CD4-positive, alpha-beta memory T cell (primary cell): ENCODE measurements at regions not wholly inside any gene's neighbourhood (a gene's known extent, or its start where the extent isn't known, plus 50 kb on each side); places are given as distances from the start of the nearest gene placed in this dataset.
"Not testable (repeated sequence)": the region's sequence is repeated elsewhere in the genome, so short reads cannot be mapped to it uniquely, and the experiment has no call there.

Experiments
- CTCF ChIA-PET: fragments of 350-600 bp; sonication (Branson Sonifier 250); formaldehyde crosslinking; loops from one replicate; lab custom pipeline; 2021; ENCODE audit warnings: inconsistent platforms; ENCODE audit not compliant: partially characterized antibody; lab: Charles Lee
- POLR2A ChIA-PET: fragments of 350-600 bp; sonication (Branson Sonifier 250); formaldehyde crosslinking; loops from one replicate; lab custom pipeline; 2021; ENCODE audit not compliant: partially characterized antibody; lab: Charles Lee
- DNase-seq, 5 donors: peaks; one replicate each; pipeline versions ENCODE4 v3.0.0 to v3.0.0-alpha.2; 2020 to 2022; ENCODE audit warnings: mixed read lengths in 1 of 5
- H3K27ac ChIP-seq: one replicate; pipeline ENCODE4 v1.7.0; 2013; ENCODE audit warnings: low read depth, low read length
- H3K27me3 ChIP-seq: 2 replicates; pipeline ENCODE4 v1.7.0; 2013; ENCODE audit warnings: mild to moderate bottlenecking, low read length, moderate library complexity; ENCODE audit not compliant: insufficient read depth
- H3K36me3 ChIP-seq: 2 replicates; pipeline ENCODE4 v1.7.0; 2013; ENCODE audit warnings: mild to moderate bottlenecking, low read length, moderate library complexity; ENCODE audit not compliant: insufficient read depth
- H3K4me1 ChIP-seq: 2 replicates; pipeline ENCODE4 v1.7.0; 2013; ENCODE audit warnings: mild to moderate bottlenecking, low read length, moderate library complexity; ENCODE audit not compliant: insufficient read depth
- H3K4me3 ChIP-seq, 2 donors: one replicate each; pipeline ENCODE4 v1.7.0; 2013; ENCODE audit warnings: low read length in 2 of 2, mild to moderate bottlenecking in 1 of 2
- H3K9me3 ChIP-seq, 2 donors: one replicate each; pipeline ENCODE4 v1.7.0; 2013; ENCODE audit warnings: low read length in 2 of 2, control low read depth in 1 of 2; ENCODE audit not compliant: control insufficient read depth in 1 of 2
- H3K27ac Mint-ChIP-seq, 7 donors: one replicate each; pipeline ENCODE4 v1.8.0; 2020 to 2021; ENCODE audit warnings: mixed read lengths in 7 of 7, mild to moderate bottlenecking in 6 of 7, inconsistent platforms in 3 of 7, moderate library complexity in 3 of 7
- H3K27me3 Mint-ChIP-seq, 2 donors: one replicate each; pipeline ENCODE4 v1.8.0; 2020 to 2021; ENCODE audit warnings: mixed read lengths in 2 of 2
- H3K36me3 Mint-ChIP-seq, 2 donors: one replicate each; pipeline ENCODE4 v1.8.0; 2020 to 2021; ENCODE audit warnings: mixed read lengths in 2 of 2, inconsistent platforms in 1 of 2, mild to moderate bottlenecking in 1 of 2
- H3K4me1 Mint-ChIP-seq, 4 donors: one replicate each; pipeline ENCODE4 v1.8.0; 2020 to 2021; ENCODE audit warnings: mixed read lengths in 4 of 4, mild to moderate bottlenecking in 1 of 4
- H3K4me3 Mint-ChIP-seq, 8 donors: one replicate each; pipeline ENCODE4 v1.8.0; 2020 to 2021; ENCODE audit warnings: mixed read lengths in 8 of 8, mild to moderate bottlenecking in 7 of 8, moderate library complexity in 6 of 8, inconsistent platforms in 3 of 8
- H3K9me3 Mint-ChIP-seq, 8 donors: one replicate each; pipeline ENCODE4 v1.8.0; 2020 to 2021; ENCODE audit warnings: mixed read lengths in 8 of 8, mild to moderate bottlenecking in 5 of 8, inconsistent platforms in 3 of 8, moderate library complexity in 1 of 8
- intact Hi-C: fragments of 100-400 bp; cut with micrococcal nuclease; formaldehyde crosslinking; loops from one replicate; pipeline ENCODE4 v1.15.1; 2023

DNA sequence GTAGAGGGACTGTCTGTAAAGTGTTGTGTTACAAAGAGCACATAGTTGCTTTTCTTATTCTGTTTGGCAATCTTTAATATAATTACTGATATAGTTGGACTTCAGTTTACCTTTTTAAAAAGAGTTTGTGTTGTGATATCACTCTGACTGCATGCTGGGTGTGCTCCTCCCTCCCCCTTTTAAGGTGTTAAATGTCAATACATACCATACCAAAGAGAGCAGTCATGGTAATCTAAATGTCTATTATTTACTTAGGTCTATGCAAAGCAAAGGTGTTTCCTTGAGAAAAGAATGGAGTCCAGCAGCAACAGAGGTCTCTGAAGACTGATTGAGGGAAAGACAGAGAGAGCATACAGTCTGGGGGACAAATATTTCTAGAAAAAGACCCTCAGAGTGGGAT, 275.1 kb upstream of the NRP1 start:
- Mint-ChIP-seq H3K4me1 (peaks cover 5 to 7% (median 7%) of the 10 kb centered on the region in 4 donors), H3K27me3 (peaks cover 0 to 5% of the 10 kb centered on the region in 2 donors), H3K27ac (no peak overlapping the region), H3K36me3 (peaks cover 2 to 11% of the 10 kb centered on the region in 2 donors), H3K9me3 (peaks cover 5 to 30% (median 23%) of the 10 kb centered on the region in 8 donors), H3K4me3 (no peak overlapping the region)
- intact Hi-C loops = no loop called here
- ChIA-PET CTCF (no interaction called here), POLR2A (no interaction called here)
- no peak overlapping the region for H3K27ac ChIP-seq
- no peak overlapping the region for H3K4me3 ChIP-seq
- no peaks in the 10 kb centered on the region for H3K36me3 ChIP-seq
- no peaks in the 10 kb centered on the region for H3K27me3 ChIP-seq
- DNase-seq = no peak
- H3K4me1 ChIP-seq = no peaks in the 10 kb centered on the region
- H3K9me3 ChIP-seq = no peaks in the 10 kb centered on the region

DNA sequence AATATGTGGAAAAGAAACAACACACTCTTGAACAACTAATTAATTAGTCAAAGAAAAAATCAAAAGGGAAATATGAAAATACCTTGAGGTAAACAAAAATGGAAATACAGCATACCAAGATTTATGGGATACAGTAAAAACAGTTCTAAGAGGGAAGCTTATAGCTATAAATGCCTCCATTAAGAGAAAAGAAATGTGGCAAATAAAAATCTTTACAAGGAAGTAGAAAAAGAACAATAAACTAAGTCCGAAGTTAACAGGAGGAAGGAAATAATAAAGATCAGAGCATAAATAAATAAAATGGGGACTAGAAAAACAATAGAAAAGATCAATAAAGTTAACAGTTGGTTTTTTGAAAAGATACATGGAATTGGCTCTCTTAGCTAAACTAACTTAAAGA, 267.8 kb upstream of the NRP1 start:
- no peak for DNase-seq
- no peak overlapping the region for H3K4me3 Mint-ChIP-seq
- H3K4me1 ChIP-seq = no peaks in the 10 kb centered on the region
- peaks cover 3 to 6% of the 10 kb centered on the region in 2 donors for H3K27me3 Mint-ChIP-seq
- no peaks in the 10 kb centered on the region for H3K36me3 Mint-ChIP-seq
- no peaks in the 10 kb centered on the region for H3K4me1 Mint-ChIP-seq
- peaks cover 0 to 23% (median 13%) of the 10 kb centered on the region in 8 donors for H3K9me3 Mint-ChIP-seq
- intact Hi-C loops = no loop called here
- H3K9me3 ChIP-seq = no peaks in the 10 kb centered on the region
- no peaks in the 10 kb centered on the region for H3K36me3 ChIP-seq
- ChIA-PET POLR2A (no interaction called here), CTCF (no interaction called here)
- H3K27ac Mint-ChIP-seq = no peak overlapping the region
- H3K27ac ChIP-seq = no peak overlapping the region
- H3K27me3 ChIP-seq = no peaks in the 10 kb centered on the region
- no peak overlapping the region for H3K4me3 ChIP-seq

DNA sequence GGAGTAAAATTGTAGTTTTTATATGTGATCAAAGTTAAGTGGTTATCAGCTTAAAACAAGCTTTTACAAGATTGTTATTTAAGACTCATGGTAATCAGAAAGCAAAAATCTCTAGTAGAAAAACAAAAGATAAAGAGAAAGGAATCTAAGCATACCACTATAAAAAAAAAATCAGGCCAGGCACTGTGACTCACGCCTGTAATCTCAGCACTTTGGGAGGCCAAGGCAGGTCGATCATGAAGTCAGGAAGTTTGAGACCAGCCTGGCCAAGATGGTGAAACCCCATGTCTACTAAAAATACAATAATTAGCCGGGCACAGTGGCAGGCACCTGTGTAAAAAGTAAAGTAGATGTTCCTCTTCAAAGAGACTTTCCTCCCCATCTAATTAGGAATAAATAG, 265.9 kb upstream of the NRP1 start:
- Histone ChIP-seq H3K27ac (no peak overlapping the region), H3K27me3 (no peaks in the 10 kb centered on the region), H3K4me1 (no peaks in the 10 kb centered on the region), H3K9me3 (no peaks in the 10 kb centered on the region), H3K4me3 (no peak overlapping the region), H3K36me3 (no peaks in the 10 kb centered on the region)
- no peaks in the 10 kb centered on the region for H3K36me3 Mint-ChIP-seq
- ChIA-PET POLR2A (no interaction called here), CTCF (no interaction called here)
- intact Hi-C loops = no loop called here
- no peak overlapping the region for H3K4me3 Mint-ChIP-seq
- peaks cover 3 to 10% of the 10 kb centered on the region in 2 donors for H3K27me3 Mint-ChIP-seq
- no peak overlapping the region for H3K27ac Mint-ChIP-seq
- H3K4me1 Mint-ChIP-seq = no peaks in the 10 kb centered on the region
- DNase-seq = no peak
- peaks cover 0 to 23% (median 13%) of the 10 kb centered on the region in 8 donors for H3K9me3 Mint-ChIP-seq

GRCh38 chr10:33596422-33596821, 262.0 kb upstream of the NRP1 start:
- no peaks in the 10 kb centered on the region for H3K4me1 Mint-ChIP-seq
- intact Hi-C loops = no loop called here
- no peaks in the 10 kb centered on the region for H3K27me3 ChIP-seq
- POLR2A ChIA-PET = no interaction called here
- no peak overlapping the region for H3K27ac ChIP-seq
- no peaks in the 10 kb centered on the region for H3K36me3 Mint-ChIP-seq
- no peak for DNase-seq
- CTCF ChIA-PET = interaction anchor here (1.3 kb wide), 1 partner anchor 15 kb away, joined by 3 read pairs; no protein-coding TSS in a partner anchor
- no peak overlapping the region for H3K4me3 Mint-ChIP-seq
- no peaks in the 10 kb centered on the region for H3K36me3 ChIP-seq
- no peaks in the 10 kb centered on the region for H3K4me1 ChIP-seq
- no peak overlapping the region for H3K27ac Mint-ChIP-seq
- peaks cover 0 to 23% (median 13%) of the 10 kb centered on the region in 8 donors for H3K9me3 Mint-ChIP-seq
- no peak overlapping the region for H3K4me3 ChIP-seq
- no peaks in the 10 kb centered on the region for H3K9me3 ChIP-seq
- H3K27me3 Mint-ChIP-seq = peaks cover 10 to 14% of the 10 kb centered on the region in 2 donors

- intact Hi-C loops = no loop called here
- no peak overlapping the region for H3K4me3 Mint-ChIP-seq
- Histone ChIP-seq H3K36me3 (no peaks in the 10 kb centered on the region), H3K4me3 (no peak overlapping the region), H3K27ac (no peak overlapping the region), H3K27me3 (no peaks in the 10 kb centered on the region), H3K9me3 (no peaks in the 10 kb centered on the region), H3K4me1 (no peaks in the 10 kb centered on the region)
- no peak for DNase-seq
- ChIA-PET CTCF (no interaction called here), POLR2A (no interaction called here)
- H3K27ac Mint-ChIP-seq = no peak overlapping the region
- H3K36me3 Mint-ChIP-seq = no peaks in the 10 kb centered on the region
- H3K4me1 Mint-ChIP-seq = no peaks in the 10 kb centered on the region
- peaks cover 10 to 14% of the 10 kb centered on the region in 2 donors for H3K27me3 Mint-ChIP-seq
- H3K9me3 Mint-ChIP-seq = peaks cover 0 to 14% (median 7%) of the 10 kb centered on the region in 8 donors
Measured at GRCh38 chr10:33594475-33594874, 260.0 kb upstream of the NRP1 start.

- ChIA-PET CTCF (interaction anchor here (0.7 kb wide), 1 partner anchor 96 kb away, joined by 3 read pairs; no protein-coding TSS in a partner anchor), POLR2A (no interaction called here)
- no peaks in the 10 kb centered on the region for H3K4me1 Mint-ChIP-seq
- H3K4me3 ChIP-seq = no peak overlapping the region
- H3K4me3 Mint-ChIP-seq = no peak overlapping the region
- H3K9me3 Mint-ChIP-seq = peaks cover 0 to 6% (median 0%) of the 10 kb centered on the region in 8 donors
- no peaks in the 10 kb centered on the region for H3K27me3 ChIP-seq
- H3K27ac Mint-ChIP-seq = no peak overlapping the region
- H3K27me3 Mint-ChIP-seq = peaks cover 9 to 10% of the 10 kb centered on the region in 2 donors
- no peaks in the 10 kb centered on the region for H3K36me3 ChIP-seq
- H3K27ac ChIP-seq = no peak overlapping the region
- DNase-seq = no peak
- intact Hi-C loops = no loop called here
- no peaks in the 10 kb centered on the region for H3K4me1 ChIP-seq
- no peaks in the 10 kb centered on the region for H3K36me3 Mint-ChIP-seq
- H3K9me3 ChIP-seq = no peaks in the 10 kb centered on the region
Measured at GRCh38 chr10:33588974-33589600, 254.6 kb upstream of the NRP1 start.

DNA sequence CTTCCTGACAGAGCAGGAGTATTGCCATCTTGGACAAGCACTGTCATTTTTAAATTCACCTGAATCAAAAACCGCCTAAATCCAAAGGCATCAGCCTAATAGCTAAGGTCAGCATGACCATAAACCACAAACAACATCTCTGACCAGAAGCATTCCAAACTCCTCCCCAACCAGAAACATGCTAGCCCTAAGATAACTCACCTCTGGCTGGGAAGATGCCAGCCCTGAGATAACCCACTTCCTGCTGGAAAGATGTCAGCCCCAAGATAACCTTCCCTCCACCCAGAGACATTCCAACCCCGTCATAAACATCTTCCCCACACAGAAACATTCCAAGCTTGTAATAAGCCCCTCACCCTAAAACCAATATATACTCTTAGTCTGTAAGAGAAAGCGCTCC, 250.1 kb upstream of the NRP1 start:
- H3K4me3 ChIP-seq, intact Hi-C loops, H3K27me3 Mint-ChIP-seq, H3K27me3 ChIP-seq, H3K4me1 ChIP-seq, DNase-seq, H3K9me3 Mint-ChIP-seq, H3K4me3 Mint-ChIP-seq, H3K27ac Mint-ChIP-seq, H3K4me1 Mint-ChIP-seq, H3K27ac ChIP-seq, POLR2A ChIA-PET, H3K36me3 Mint-ChIP-seq, H3K9me3 ChIP-seq, CTCF ChIA-PET, H3K36me3 ChIP-seq: not testable (repeated sequence)
